HEK293 (cell line): ENCODE measurements at regions not wholly inside any gene's neighbourhood (a gene's known extent, or its start where the extent isn't known, plus 50 kb on each side); places are given as distances from the start of the nearest gene placed in this dataset.

Experiments
- CTCF ChIA-PET: fragments of 350-600 bp; formaldehyde crosslinking; extraction: SDS; loops from one replicate; lab custom pipeline; 2021; ENCODE audit warnings: antibody characterized with exemption; lab: Yijun Ruan, JAX
- POLR2A ChIA-PET: fragments of 300-600 bp; formaldehyde crosslinking; extraction: SDS; loops from one replicate; lab custom pipeline; 2020; ENCODE audit warnings: antibody characterized with exemption, inconsistent platforms; lab: Yijun Ruan, JAX
- H3K27ac ChIP-seq: fragments of 200-500 bp; sonication (Bioruptor generic); 2 replicates; pipeline ENCODE4 v1.5.1; 2014; ENCODE audit warnings: low read depth, low read length, control low read depth, inconsistent platforms; ENCODE audit errors: extremely low read depth
- H3K36me3 ChIP-seq, 2 experiments: fragments of 200-500 bp in 1 of 2; sonication (Bioruptor generic) in 1 of 2; 1 replicate in 1 of 2; 2 replicates in 1 of 2; pipeline ENCODE4 v1.5.1; 2014 to 2017; ENCODE audit warnings: inconsistent platforms in 2 of 2, low read length in 2 of 2; ENCODE audit not compliant: control insufficient read depth in 2 of 2, insufficient read depth in 1 of 2
- H3K4me1 ChIP-seq: fragments of 200-500 bp; sonication (Bioruptor generic); 2 replicates; pipeline ENCODE4 v1.5.1; 2014; ENCODE audit warnings: mild to moderate bottlenecking, low read length, inconsistent platforms; ENCODE audit not compliant: control insufficient read depth, insufficient read depth
- H3K4me3 ChIP-seq: 2 replicates; pipeline ENCODE4 v1.5.1; 2011; ENCODE audit warnings: low read depth, mild to moderate bottlenecking, control low read depth, low read length, moderate library complexity
- H3K9me3 ChIP-seq: fragments of 200-500 bp; sonication (Bioruptor generic); 2 replicates; pipeline ENCODE4 v1.5.1; 2014; ENCODE audit warnings: low read depth, low read length, inconsistent platforms; ENCODE audit not compliant: control insufficient read depth, insufficient read depth
- HOXC10 ChIP-seq: sonication (generic); formaldehyde crosslinking; IDR thresholded peaks from 2 replicates; pipeline ENCODE4 v1.8.1; 2023; ENCODE audit warnings: mild to moderate bottlenecking, missing genetic modification reagents
- MYNN ChIP-seq: fragments of 450-650 bp; formaldehyde crosslinking; IDR thresholded peaks from 2 replicates; pipeline ENCODE4 v1.5.1; 2016; ENCODE audit warnings: missing biosample characterization, missing genetic modification characterization, borderline replicate concordance
- MZF1 ChIP-seq: fragments of 450-650 bp; formaldehyde crosslinking; IDR thresholded peaks from 2 replicates; pipeline ENCODE4 v1.5.1; 2017; ENCODE audit warnings: missing biosample characterization, missing genetic modification characterization, borderline replicate concordance
- SP7 ChIP-seq: fragments of 450-650 bp; formaldehyde crosslinking; IDR thresholded peaks from 2 replicates; pipeline ENCODE4 v1.5.1; 2016; ENCODE audit warnings: missing biosample characterization, missing genetic modification characterization
- ZNF146 ChIP-seq: fragments of 450-650 bp; formaldehyde crosslinking; IDR thresholded peaks from 2 replicates; pipeline ENCODE4 v1.5.1; 2016; ENCODE audit warnings: missing biosample characterization, missing genetic modification characterization
- ZNF2 ChIP-seq: fragments of 450-650 bp; formaldehyde crosslinking; IDR thresholded peaks from 2 replicates; pipeline ENCODE4 v1.5.1; 2016; ENCODE audit warnings: missing biosample characterization, missing genetic modification characterization
- ZNF239 ChIP-seq: fragments of 450-650 bp; formaldehyde crosslinking; IDR thresholded peaks from 2 replicates; pipeline ENCODE4 v1.5.1; 2016; ENCODE audit warnings: missing biosample characterization, missing genetic modification characterization
- ZNF266 ChIP-seq: fragments of 450-650 bp; formaldehyde crosslinking; IDR thresholded peaks from 2 replicates; pipeline ENCODE4 v1.5.1; 2016; ENCODE audit warnings: missing biosample characterization, missing genetic modification characterization, low read depth
- ZNF274 ChIP-seq, 2 experiments: fragments of 200-500 bp in 1 of 2; fragments of 450-650 bp in 1 of 2; sonication (Bioruptor generic) in 1 of 2; formaldehyde crosslinking in 1 of 2; IDR thresholded peaks; 2 replicates each; pipeline versions ENCODE4 v1.5.1 to v1.6.1; 2014 to 2016; ENCODE audit warnings: borderline replicate concordance in 1 of 2, inconsistent platforms in 1 of 2, low read length in 1 of 2, missing biosample characterization in 1 of 2, missing genetic modification characterization in 1 of 2
- ZNF48 ChIP-seq: fragments of 450-650 bp; formaldehyde crosslinking; IDR thresholded peaks from 2 replicates; pipeline ENCODE4 v1.5.1; 2016; ENCODE audit warnings: missing biosample characterization, missing genetic modification characterization
- ZNF843 ChIP-seq: fragments of 450-650 bp; formaldehyde crosslinking; IDR thresholded peaks from 2 replicates; pipeline ENCODE4 v1.5.1; 2016; ENCODE audit warnings: missing biosample characterization, missing genetic modification characterization
- TF ChIP-seq, protein P1 (sequence below): fragments of 450-650 bp; formaldehyde crosslinking; IDR thresholded peaks from 2 replicates; pipeline ENCODE4 v1.5.1; 2016; ENCODE audit warnings: missing biosample characterization, missing genetic modification characterization, borderline replicate concordance
- TF ChIP-seq, protein P2 (sequence below): fragments of 450-650 bp; formaldehyde crosslinking; IDR thresholded peaks from 2 replicates; pipeline ENCODE4 v1.5.1; 2016; ENCODE audit warnings: missing biosample characterization, missing genetic modification characterization
- TF ChIP-seq, protein P3 (sequence below): fragments of 450-650 bp; formaldehyde crosslinking; IDR thresholded peaks from 2 replicates; pipeline ENCODE4 v1.5.1; 2016; ENCODE audit warnings: missing biosample characterization, missing genetic modification characterization
- TF ChIP-seq, protein P4 (sequence below): fragments of 450-650 bp; formaldehyde crosslinking; IDR thresholded peaks from 2 replicates; pipeline ENCODE4 v1.5.1; 2016; ENCODE audit warnings: missing biosample characterization, missing genetic modification characterization

DNA sequence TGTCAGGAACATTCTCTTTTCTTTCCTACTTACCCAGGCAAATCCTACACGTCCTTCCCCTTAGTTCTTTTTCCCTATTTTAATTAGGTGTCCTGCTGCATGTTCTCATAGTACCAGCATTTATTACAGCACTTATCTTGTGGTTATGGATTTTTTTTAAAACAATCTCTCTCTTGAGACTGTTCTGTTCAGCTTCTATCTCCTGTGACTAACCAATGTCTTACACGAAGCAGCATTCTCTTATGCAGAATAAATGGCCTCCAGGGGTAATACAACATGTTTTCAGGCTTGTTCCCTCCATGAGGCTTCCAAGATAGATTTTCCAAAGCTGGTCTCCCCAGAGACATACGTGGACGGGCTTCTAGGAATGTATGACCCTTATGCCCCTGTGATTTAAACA is 1096.1 kb upstream of the CELF2 start (continued):
- TF ChIP-seq, protein P1, sequence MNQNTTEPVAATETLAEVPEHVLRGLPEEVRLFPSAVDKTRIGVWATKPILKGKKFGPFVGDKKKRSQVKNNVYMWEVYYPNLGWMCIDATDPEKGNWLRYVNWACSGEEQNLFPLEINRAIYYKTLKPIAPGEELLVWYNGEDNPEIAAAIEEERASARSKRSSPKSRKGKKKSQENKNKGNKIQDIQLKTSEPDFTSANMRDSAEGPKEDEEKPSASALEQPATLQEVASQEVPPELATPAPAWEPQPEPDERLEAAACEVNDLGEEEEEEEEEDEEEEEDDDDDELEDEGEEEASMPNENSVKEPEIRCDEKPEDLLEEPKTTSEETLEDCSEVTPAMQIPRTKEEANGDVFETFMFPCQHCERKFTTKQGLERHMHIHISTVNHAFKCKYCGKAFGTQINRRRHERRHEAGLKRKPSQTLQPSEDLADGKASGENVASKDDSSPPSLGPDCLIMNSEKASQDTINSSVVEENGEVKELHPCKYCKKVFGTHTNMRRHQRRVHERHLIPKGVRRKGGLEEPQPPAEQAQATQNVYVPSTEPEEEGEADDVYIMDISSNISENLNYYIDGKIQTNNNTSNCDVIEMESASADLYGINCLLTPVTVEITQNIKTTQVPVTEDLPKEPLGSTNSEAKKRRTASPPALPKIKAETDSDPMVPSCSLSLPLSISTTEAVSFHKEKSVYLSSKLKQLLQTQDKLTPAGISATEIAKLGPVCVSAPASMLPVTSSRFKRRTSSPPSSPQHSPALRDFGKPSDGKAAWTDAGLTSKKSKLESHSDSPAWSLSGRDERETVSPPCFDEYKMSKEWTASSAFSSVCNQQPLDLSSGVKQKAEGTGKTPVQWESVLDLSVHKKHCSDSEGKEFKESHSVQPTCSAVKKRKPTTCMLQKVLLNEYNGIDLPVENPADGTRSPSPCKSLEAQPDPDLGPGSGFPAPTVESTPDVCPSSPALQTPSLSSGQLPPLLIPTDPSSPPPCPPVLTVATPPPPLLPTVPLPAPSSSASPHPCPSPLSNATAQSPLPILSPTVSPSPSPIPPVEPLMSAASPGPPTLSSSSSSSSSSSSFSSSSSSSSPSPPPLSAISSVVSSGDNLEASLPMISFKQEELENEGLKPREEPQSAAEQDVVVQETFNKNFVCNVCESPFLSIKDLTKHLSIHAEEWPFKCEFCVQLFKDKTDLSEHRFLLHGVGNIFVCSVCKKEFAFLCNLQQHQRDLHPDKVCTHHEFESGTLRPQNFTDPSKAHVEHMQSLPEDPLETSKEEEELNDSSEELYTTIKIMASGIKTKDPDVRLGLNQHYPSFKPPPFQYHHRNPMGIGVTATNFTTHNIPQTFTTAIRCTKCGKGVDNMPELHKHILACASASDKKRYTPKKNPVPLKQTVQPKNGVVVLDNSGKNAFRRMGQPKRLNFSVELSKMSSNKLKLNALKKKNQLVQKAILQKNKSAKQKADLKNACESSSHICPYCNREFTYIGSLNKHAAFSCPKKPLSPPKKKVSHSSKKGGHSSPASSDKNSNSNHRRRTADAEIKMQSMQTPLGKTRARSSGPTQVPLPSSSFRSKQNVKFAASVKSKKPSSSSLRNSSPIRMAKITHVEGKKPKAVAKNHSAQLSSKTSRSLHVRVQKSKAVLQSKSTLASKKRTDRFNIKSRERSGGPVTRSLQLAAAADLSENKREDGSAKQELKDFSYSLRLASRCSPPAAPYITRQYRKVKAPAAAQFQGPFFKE = no peak
- TF ChIP-seq SP7 = no peak
- TF ChIP-seq, all 188 proteins: peak for 0

GRCh38 chr10:9922126-9922870 is 1095.4 kb upstream of the CELF2 start:
- TF ChIP-seq ZNF239 (tag by site-specific recombination) = no peak
- TF ChIP-seq, protein P2, sequence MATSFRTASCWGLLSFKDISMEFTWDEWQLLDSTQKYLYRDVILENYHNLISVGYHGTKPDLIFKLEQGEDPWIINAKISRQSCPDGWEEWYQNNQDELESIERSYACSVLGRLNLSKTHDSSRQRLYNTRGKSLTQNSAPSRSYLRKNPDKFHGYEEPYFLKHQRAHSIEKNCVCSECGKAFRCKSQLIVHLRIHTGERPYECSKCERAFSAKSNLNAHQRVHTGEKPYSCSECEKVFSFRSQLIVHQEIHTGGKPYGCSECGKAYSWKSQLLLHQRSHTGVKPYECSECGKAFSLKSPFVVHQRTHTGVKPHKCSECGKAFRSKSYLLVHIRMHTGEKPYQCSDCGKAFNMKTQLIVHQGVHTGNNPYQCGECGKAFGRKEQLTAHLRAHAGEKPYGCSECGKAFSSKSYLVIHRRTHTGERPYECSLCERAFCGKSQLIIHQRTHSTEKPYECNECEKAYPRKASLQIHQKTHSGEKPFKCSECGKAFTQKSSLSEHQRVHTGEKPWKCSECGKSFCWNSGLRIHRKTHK (tag by site-specific recombination) = no peak
- TF ChIP-seq ZNF266 (tag by site-specific recombination) = no peak
- no peak for TF ChIP-seq HOXC10 (CRISPR knock-in tag)
- TF ChIP-seq, protein P3, sequence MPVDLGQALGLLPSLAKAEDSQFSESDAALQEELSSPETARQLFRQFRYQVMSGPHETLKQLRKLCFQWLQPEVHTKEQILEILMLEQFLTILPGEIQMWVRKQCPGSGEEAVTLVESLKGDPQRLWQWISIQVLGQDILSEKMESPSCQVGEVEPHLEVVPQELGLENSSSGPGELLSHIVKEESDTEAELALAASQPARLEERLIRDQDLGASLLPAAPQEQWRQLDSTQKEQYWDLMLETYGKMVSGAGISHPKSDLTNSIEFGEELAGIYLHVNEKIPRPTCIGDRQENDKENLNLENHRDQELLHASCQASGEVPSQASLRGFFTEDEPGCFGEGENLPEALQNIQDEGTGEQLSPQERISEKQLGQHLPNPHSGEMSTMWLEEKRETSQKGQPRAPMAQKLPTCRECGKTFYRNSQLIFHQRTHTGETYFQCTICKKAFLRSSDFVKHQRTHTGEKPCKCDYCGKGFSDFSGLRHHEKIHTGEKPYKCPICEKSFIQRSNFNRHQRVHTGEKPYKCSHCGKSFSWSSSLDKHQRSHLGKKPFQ (tag by site-specific recombination) = no peak
- no peak for TF ChIP-seq MZF1 (tag by site-specific recombination)
- TF ChIP-seq, protein P4, sequence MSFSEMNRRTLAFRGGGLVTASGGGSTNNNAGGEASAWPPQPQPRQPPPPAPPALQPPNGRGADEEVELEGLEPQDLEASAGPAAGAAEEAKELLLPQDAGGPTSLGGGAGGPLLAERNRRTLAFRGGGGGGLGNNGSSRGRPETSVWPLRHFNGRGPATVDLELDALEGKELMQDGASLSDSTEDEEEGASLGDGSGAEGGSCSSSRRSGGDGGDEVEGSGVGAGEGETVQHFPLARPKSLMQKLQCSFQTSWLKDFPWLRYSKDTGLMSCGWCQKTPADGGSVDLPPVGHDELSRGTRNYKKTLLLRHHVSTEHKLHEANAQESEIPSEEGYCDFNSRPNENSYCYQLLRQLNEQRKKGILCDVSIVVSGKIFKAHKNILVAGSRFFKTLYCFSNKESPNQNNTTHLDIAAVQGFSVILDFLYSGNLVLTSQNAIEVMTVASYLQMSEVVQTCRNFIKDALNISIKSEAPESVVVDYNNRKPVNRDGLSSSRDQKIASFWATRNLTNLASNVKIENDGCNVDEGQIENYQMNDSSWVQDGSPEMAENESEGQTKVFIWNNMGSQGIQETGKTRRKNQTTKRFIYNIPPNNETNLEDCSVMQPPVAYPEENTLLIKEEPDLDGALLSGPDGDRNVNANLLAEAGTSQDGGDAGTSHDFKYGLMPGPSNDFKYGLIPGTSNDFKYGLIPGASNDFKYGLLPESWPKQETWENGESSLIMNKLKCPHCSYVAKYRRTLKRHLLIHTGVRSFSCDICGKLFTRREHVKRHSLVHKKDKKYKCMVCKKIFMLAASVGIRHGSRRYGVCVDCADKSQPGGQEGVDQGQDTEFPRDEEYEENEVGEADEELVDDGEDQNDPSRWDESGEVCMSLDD (tag by site-specific recombination) = no peak
- no peak for TF ChIP-seq ZNF2 (tag by site-specific recombination)
- TF ChIP-seq ZNF274 (IDR thresholded peaks at IDR 0.05; ENCODE audit: low read length) = no peak
- TF ChIP-seq ZNF274 (tag by site-specific recombination; IDR thresholded peaks at IDR 0.05; ENCODE audit: borderline replicate concordance) = no peak
- TF ChIP-seq ZNF843 (tag by site-specific recombination) = no peak
- no peak for TF ChIP-seq MYNN (tag by site-specific recombination)
- TF ChIP-seq ZNF146 = no peak
- TF ChIP-seq ZNF48 (tag by site-specific recombination) = no peak
- Histone ChIP-seq H3K27ac (no peak overlapping the region), H3K9me3 (no peaks in the 10 kb centered on the region), H3K4me3 (no peak overlapping the region), H3K36me3 (no peaks in the 10 kb centered on the region), H3K4me1 (no peaks in the 10 kb centered on the region)
- ChIA-PET CTCF (interaction anchor here (0.6 kb wide), 1 partner anchor 31 kb away, joined by 3 read pairs; no protein-coding TSS in a partner anchor), POLR2A (no interaction called here)
